IMR-90 (cell line): ENCODE measurements at regions not wholly inside any gene's neighbourhood (a gene's known extent, or its start where the extent isn't known, plus 50 kb on each side); places are given as distances from the start of the nearest gene placed in this dataset.

ENCODE experiments used
- ATAC-seq: fragments of 200-7000 bp; cut with Tn5 transposase; 2 replicates; pipeline ENCODE4 v1.9.1; 2020; ENCODE audit warnings: low read depth, mild to moderate bottlenecking, moderate library complexity
- BruUV-seq: library from RNA; stranded (reverse); fragments of 400-500 nt; replicated peaks from 2 replicates; lab custom pipeline; 2021; lab: Mats Ljungman, UMichigan
- CTCF ChIA-PET: fragments of 300-600 bp; formaldehyde crosslinking; extraction: SDS; loops from one replicate; lab custom pipeline; 2021; ENCODE audit warnings: antibody characterized with exemption; lab: Yijun Ruan, JAX
- POLR2A ChIA-PET: fragments of 300-600 bp; sonication (Branson Sonifier 250); formaldehyde crosslinking; loops from one replicate; lab custom pipeline; 2022; ENCODE audit warnings: antibody characterized with exemption; ENCODE audit not compliant: unreplicated experiment; lab: Charles Lee
- DNase-seq: peaks from one replicate; pipeline ENCODE4 v3.0.0; 2013
- H2AFZ ChIP-seq: replicated peaks from 2 replicates; pipeline ENCODE3; 2013; ENCODE audit warnings: low read length, mild to moderate bottlenecking; ENCODE audit not compliant: poor library complexity
- H2AK5ac ChIP-seq: 2 replicates; pipeline ENCODE4 v1.6.1; 2013; ENCODE audit warnings: low read depth, low read length, inconsistent platforms
- H2AK9ac ChIP-seq: replicated peaks from 2 replicates; pipeline ENCODE3; 2013; ENCODE audit warnings: mild to moderate bottlenecking, low read depth, low read length, moderate library complexity; ENCODE audit not compliant: poor library complexity
- H2BK120ac ChIP-seq: 2 replicates; pipeline ENCODE4 v1.6.1; 2013; ENCODE audit warnings: low read depth, low read length, inconsistent platforms
- H2BK15ac ChIP-seq: 3 replicates; pipeline ENCODE4 v1.6.1; 2013; ENCODE audit warnings: low read depth, low read length, inconsistent platforms
- H2BK20ac ChIP-seq: 2 replicates; pipeline ENCODE4 v1.6.1; 2013; ENCODE audit warnings: low read depth, mild to moderate bottlenecking, inconsistent platforms, low read length, moderate library complexity
- H2BK5ac ChIP-seq: 2 replicates; pipeline ENCODE4 v1.6.1; 2013; ENCODE audit warnings: mild to moderate bottlenecking, low read depth, low read length, inconsistent platforms; ENCODE audit not compliant: poor library complexity, severe bottlenecking
- H3K14ac ChIP-seq: replicated peaks from 2 replicates; pipeline ENCODE4 v1.6.1; 2013; ENCODE audit warnings: low read depth, low read length, inconsistent platforms
- H3K18ac ChIP-seq: 2 replicates; pipeline ENCODE4 v1.6.1; 2013; ENCODE audit warnings: low read depth, low read length, control low read depth
- H3K23ac ChIP-seq: 2 replicates; pipeline ENCODE4 v1.6.1; 2013; ENCODE audit warnings: low read depth, low read length, inconsistent platforms
- H3K27ac ChIP-seq: 2 replicates; pipeline ENCODE4 v1.5.1; 2013; ENCODE audit warnings: mild to moderate bottlenecking, control low read depth, low read length; ENCODE audit not compliant: insufficient read depth
- H3K27me3 ChIP-seq: 2 replicates; pipeline ENCODE4 v1.6.1; 2013; ENCODE audit warnings: low read length; ENCODE audit not compliant: control insufficient read depth, insufficient read depth
- H3K36me3 ChIP-seq: 2 replicates; pipeline ENCODE4 v1.6.1; 2013; ENCODE audit warnings: low read length, mixed read lengths; ENCODE audit not compliant: control insufficient read depth, insufficient read depth
- H3K4ac ChIP-seq: 2 replicates; pipeline ENCODE4 v1.6.1; 2013; ENCODE audit warnings: low read depth, low read length, inconsistent platforms
- H3K4me1 ChIP-seq: 2 replicates; pipeline ENCODE4 v1.6.1; 2013; ENCODE audit warnings: low read length, mixed read lengths; ENCODE audit not compliant: control insufficient read depth, insufficient read depth
- H3K4me2 ChIP-seq: 2 replicates; pipeline ENCODE4 v1.6.1; 2013; ENCODE audit warnings: low read depth, mild to moderate bottlenecking, control low read depth, low read length, moderate library complexity
- H3K4me3 ChIP-seq: 2 replicates; pipeline ENCODE4 v1.5.1; 2013; ENCODE audit warnings: low read depth, mild to moderate bottlenecking, control low read depth, low read length, moderate library complexity; ENCODE audit not compliant: insufficient read depth
- H3K56ac ChIP-seq: 2 replicates; pipeline ENCODE4 v1.6.1; 2013; ENCODE audit warnings: low read length, inconsistent platforms; ENCODE audit not compliant: insufficient read depth; ENCODE audit errors: extremely low read depth
- H3K79me1 ChIP-seq, 2 experiments: 2 replicates each; pipeline ENCODE4 v1.6.1; 2013; ENCODE audit warnings: low read length in 2 of 2, inconsistent platforms in 1 of 2, low read depth in 1 of 2
- H3K9ac ChIP-seq: 2 replicates; pipeline ENCODE4 v1.6.1; 2013; ENCODE audit warnings: low read depth, low read length, control low read depth
- H3K9me1 ChIP-seq: 2 replicates; pipeline ENCODE4 v1.6.1; 2013; ENCODE audit warnings: low read length, inconsistent platforms; ENCODE audit not compliant: insufficient read depth
- H3K9me3 ChIP-seq: 2 replicates; pipeline ENCODE4 v1.6.1; 2013; ENCODE audit warnings: low read length; ENCODE audit not compliant: control insufficient read depth, insufficient read depth
- H4K20me1 ChIP-seq: 2 replicates; pipeline ENCODE4 v1.6.1; 2013; ENCODE audit warnings: low read length, inconsistent platforms; ENCODE audit not compliant: insufficient read depth
- H4K5ac ChIP-seq: 2 replicates; pipeline ENCODE4 v1.6.1; 2013; ENCODE audit warnings: mild to moderate bottlenecking, low read depth, low read length, control low read depth
- H4K8ac ChIP-seq, 2 experiments: 2 replicates each; pipeline ENCODE4 v1.6.1; 2013; ENCODE audit warnings: low read depth in 2 of 2, low read length in 2 of 2, control low read depth in 1 of 2, inconsistent platforms in 1 of 2
- H4K91ac ChIP-seq: 2 replicates; pipeline ENCODE4 v1.6.1; 2013; ENCODE audit warnings: low read depth, low read length, inconsistent platforms; ENCODE audit not compliant: insufficient read depth
- CEBPB ChIP-seq: IDR thresholded peaks from 2 replicates; pipeline ENCODE4 v1.6.1; 2012; ENCODE audit warnings: low read depth, low read length, improper control_type of control experiment
- CHD1 ChIP-seq: IDR thresholded peaks from 2 replicates; pipeline ENCODE4 v1.6.1; 2012; ENCODE audit warnings: low read depth, low read length, improper control_type of control experiment
- FOS ChIP-seq: fragments of 150-350 bp; IDR thresholded peaks from 2 replicates; pipeline ENCODE4 v1.6.1; 2016; ENCODE audit warnings: low read depth, low read length
- MXI1 ChIP-seq: IDR thresholded peaks from 2 replicates; pipeline ENCODE4 v1.6.1; 2012; ENCODE audit warnings: low read depth, mild to moderate bottlenecking, low read length, moderate library complexity, borderline replicate concordance
- POLR2A ChIP-seq: IDR thresholded peaks from 2 replicates; pipeline ENCODE4 v1.6.1; 2012; ENCODE audit warnings: mild to moderate bottlenecking, low read depth, low read length
- RAD21 ChIP-seq: IDR thresholded peaks from 2 replicates; pipeline ENCODE4 v1.6.1; 2012; ENCODE audit warnings: low read length, improper control_type of control experiment
- WGBS, 2 experiments: methylation state at CpG; one replicate each; pipeline versions ENCODE4 v1.1.5 to v1.1.7; 2013; ENCODE audit warnings: missing lambda C conversion rate in 2 of 2; ENCODE audit not compliant: insufficient read length in 1 of 2; ENCODE audit errors: extremely low coverage in 2 of 2; 5-methylcytosine and 5-hydroxymethylcytosine counted together
- dilution Hi-C: fragments of 300-500 bp; cut with HindIII; formaldehyde crosslinking; loops from one replicate; pipeline ENCODE4 v1.14.3; 2018; ENCODE audit warnings: low sequenced_read_pairs; ENCODE audit not compliant: unreplicated experiment
- in situ Hi-C: fragments of 300-500 bp; cut with MboI; formaldehyde crosslinking; loops from 3 replicates; pipeline ENCODE4 v1.14.3; 2019; ENCODE audit warnings: low sequenced_read_pairs, inconsistent platforms, mixed read lengths
- intact Hi-C: fragments of 100-400 bp; cut with micrococcal nuclease; formaldehyde crosslinking; loops from 2 replicates; pipeline ENCODE4 v1.10.0; 2022
- TF ChIP-seq, protein P1 (sequence below): fragments of 150-350 bp; IDR thresholded peaks from 2 replicates; pipeline ENCODE4 v1.6.1; 2017; ENCODE audit warnings: mild to moderate bottlenecking, antibody characterized with exemption, low read length, low read depth
- TF ChIP-seq, protein P2 (sequence below): fragments of 150-350 bp; IDR thresholded peaks from 2 replicates; pipeline ENCODE4 v1.6.1; 2016; ENCODE audit warnings: low read depth, mild to moderate bottlenecking, low read length, moderate library complexity, borderline replicate concordance

DNA sequence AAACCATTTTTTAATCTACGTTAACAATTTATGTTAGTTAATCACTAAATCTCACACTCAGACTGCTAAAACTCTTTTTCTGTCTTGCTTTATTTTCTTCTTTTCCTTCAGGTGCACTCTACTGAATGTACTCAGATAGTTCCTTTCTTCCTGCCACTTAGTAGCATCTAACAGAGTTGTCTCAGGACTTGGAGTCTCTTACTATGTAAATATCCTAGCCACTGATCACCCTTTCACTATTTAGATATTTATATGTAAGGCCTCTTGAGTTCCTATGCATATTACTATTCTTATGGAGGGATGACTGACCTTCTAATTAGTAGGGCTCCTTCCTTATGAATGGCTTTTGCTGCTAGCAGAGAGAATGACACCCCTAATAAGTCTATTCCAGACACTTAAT is 586.3 kb downstream of the RERGL start:
- H4K5ac ChIP-seq, result no peak overlapping the region
- DNase-seq (no peak), ATAC-seq (no peak)
- no peaks in the 10 kb centered on the region for H3K9me1 ChIP-seq
- H3K14ac ChIP-seq, result no peak overlapping the region
- no peak overlapping the region for H4K91ac ChIP-seq
- no peak overlapping the region for H2AK9ac ChIP-seq
- dilution Hi-C loops, result no loop called here
- no peak overlapping the region for H3K9ac ChIP-seq
- H3K18ac ChIP-seq, result no peak overlapping the region
- H3K36me3 ChIP-seq, result no peaks in the 10 kb centered on the region
- intact Hi-C loops, result no loop called here
- H3K79me1 ChIP-seq, result no peaks in the 10 kb centered on the region
- no TSS peak for BruUV-seq
- no peak overlapping the region for H4K8ac ChIP-seq
- CTCF ChIA-PET, result no interaction called here
- no peak overlapping the region for H2AK5ac ChIP-seq
- no peak overlapping the region for H2BK5ac ChIP-seq
- H2BK15ac ChIP-seq, result no peak overlapping the region
- no peak overlapping the region for H3K4me2 ChIP-seq
- no peaks in the 10 kb centered on the region for H4K20me1 ChIP-seq
- no peaks in the 10 kb centered on the region for H3K27me3 ChIP-seq
- H2BK20ac ChIP-seq, result no peak overlapping the region
- no peak overlapping the region for H3K27ac ChIP-seq
- TF ChIP-seq, protein P1, sequence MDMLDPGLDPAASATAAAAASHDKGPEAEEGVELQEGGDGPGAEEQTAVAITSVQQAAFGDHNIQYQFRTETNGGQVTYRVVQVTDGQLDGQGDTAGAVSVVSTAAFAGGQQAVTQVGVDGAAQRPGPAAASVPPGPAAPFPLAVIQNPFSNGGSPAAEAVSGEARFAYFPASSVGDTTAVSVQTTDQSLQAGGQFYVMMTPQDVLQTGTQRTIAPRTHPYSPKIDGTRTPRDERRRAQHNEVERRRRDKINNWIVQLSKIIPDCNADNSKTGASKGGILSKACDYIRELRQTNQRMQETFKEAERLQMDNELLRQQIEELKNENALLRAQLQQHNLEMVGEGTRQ, result no peak
- TF ChIP-seq CEBPB (no peak), POLR2A (no peak), RAD21 (no peak), MXI1 (no peak), FOS (no peak), CHD1 (no peak)
- TF ChIP-seq, protein P2, sequence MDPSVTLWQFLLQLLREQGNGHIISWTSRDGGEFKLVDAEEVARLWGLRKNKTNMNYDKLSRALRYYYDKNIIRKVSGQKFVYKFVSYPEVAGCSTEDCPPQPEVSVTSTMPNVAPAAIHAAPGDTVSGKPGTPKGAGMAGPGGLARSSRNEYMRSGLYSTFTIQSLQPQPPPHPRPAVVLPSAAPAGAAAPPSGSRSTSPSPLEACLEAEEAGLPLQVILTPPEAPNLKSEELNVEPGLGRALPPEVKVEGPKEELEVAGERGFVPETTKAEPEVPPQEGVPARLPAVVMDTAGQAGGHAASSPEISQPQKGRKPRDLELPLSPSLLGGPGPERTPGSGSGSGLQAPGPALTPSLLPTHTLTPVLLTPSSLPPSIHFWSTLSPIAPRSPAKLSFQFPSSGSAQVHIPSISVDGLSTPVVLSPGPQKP, result no peak
- no peaks in the 10 kb centered on the region; the same call in 1 of the 2 replicates for H3K9me3 ChIP-seq
- H3K4me1 ChIP-seq, result no peaks in the 10 kb centered on the region
- no CpG with 5 or more reads among the region's 1 CpG for WGBS, 2 experiments
- POLR2A ChIA-PET, result no interaction called here
- H2AFZ ChIP-seq, result no peak overlapping the region
- no peak overlapping the region for H3K23ac ChIP-seq
- no peak overlapping the region for H3K4ac ChIP-seq
- H2BK120ac ChIP-seq, result no peak overlapping the region
- in situ Hi-C loops, result no loop called here
- H3K56ac ChIP-seq, result no peak overlapping the region
- H3K4me3 ChIP-seq, result no peak overlapping the region
